ENCODE measurements at regions not wholly inside any gene's neighbourhood (a gene's known extent, or its start where the extent isn't known, plus 50 kb on each side); places are given as distances from the start of the nearest gene placed in this dataset.
A peak's percentile ranks its signal among the peaks of the same experiment; 100 is the strongest.

DNA sequence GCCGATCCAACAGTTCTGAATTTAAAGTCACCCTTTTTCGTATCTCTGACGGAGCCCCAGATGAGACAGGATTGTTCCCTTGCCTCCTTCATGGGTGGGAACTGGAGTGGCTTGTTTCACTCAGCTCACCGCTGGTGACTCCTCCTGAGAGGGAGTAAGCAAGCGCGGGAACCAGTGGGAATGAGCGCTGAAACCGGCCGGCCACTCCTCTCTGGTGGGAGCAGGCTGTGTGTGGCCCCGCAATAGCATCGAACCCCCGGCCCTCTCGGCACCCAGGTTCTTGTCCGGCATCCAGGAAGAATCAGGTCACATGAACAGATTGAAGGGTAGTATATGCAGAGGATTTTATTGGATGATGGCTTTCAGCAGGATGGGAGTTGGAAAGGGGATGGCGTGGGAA, 1211.6 kb upstream of the PCDH20 start:
- H2BK20ac ChIP-seq (ENCODE audit: low read depth, low read length, poor library complexity, severe bottlenecking): no peak overlapping the region
- peak; percentile 25 for DNase-seq
- H4K91ac ChIP-seq (ENCODE audit: insufficient read length, low read depth, low read length): no peak overlapping the region
- H2BK5ac ChIP-seq (ENCODE audit: insufficient read length, low read length): no peak overlapping the region
- H3K9ac ChIP-seq (ENCODE audit: extremely low read depth, insufficient read length, low read length): no peak overlapping the region
- H4K20me1 ChIP-seq (ENCODE audit: control insufficient read depth, insufficient read depth, insufficient read length): no peaks in the 10 kb centered on the region
- no peak overlapping the region for H4K8ac ChIP-seq (replicated peaks; ENCODE audit: insufficient read length, low read depth, low read length)
- H3K9me3 Mint-ChIP-seq: no peaks in the 10 kb centered on the region
- H3K27ac ChIP-seq (ENCODE audit: insufficient read length, low read depth, low read length): no peak overlapping the region
- H3K56ac ChIP-seq (ENCODE audit: insufficient read length, low read depth, low read length): no peak overlapping the region
- peaks cover 8 to 10% of the 10 kb centered on the region in 2 experiments for H3K4me1 Mint-ChIP-seq
- H3K4ac ChIP-seq (ENCODE audit: low read depth, low read length): no peak overlapping the region
- H2BK15ac ChIP-seq (ENCODE audit: low read depth, low read length): no peak overlapping the region
- no peak overlapping the region for H3K4me3 Mint-ChIP-seq
- peaks cover 1% of the 10 kb centered on the region; the same call in 1 of the 2 replicates for H3K27me3 Mint-ChIP-seq (ENCODE audit: low read depth)
- TF ChIP-seq, protein P1, sequence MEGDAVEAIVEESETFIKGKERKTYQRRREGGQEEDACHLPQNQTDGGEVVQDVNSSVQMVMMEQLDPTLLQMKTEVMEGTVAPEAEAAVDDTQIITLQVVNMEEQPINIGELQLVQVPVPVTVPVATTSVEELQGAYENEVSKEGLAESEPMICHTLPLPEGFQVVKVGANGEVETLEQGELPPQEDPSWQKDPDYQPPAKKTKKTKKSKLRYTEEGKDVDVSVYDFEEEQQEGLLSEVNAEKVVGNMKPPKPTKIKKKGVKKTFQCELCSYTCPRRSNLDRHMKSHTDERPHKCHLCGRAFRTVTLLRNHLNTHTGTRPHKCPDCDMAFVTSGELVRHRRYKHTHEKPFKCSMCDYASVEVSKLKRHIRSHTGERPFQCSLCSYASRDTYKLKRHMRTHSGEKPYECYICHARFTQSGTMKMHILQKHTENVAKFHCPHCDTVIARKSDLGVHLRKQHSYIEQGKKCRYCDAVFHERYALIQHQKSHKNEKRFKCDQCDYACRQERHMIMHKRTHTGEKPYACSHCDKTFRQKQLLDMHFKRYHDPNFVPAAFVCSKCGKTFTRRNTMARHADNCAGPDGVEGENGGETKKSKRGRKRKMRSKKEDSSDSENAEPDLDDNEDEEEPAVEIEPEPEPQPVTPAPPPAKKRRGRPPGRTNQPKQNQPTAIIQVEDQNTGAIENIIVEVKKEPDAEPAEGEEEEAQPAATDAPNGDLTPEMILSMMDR (conservative IDR thresholded peaks at IDR 0.05): no peak
- no peak overlapping the region for H3K18ac ChIP-seq (ENCODE audit: insufficient read length, low read depth, low read length)
- no peaks in the 10 kb centered on the region for H3K79me1 ChIP-seq (ENCODE audit: insufficient read depth, low read depth, low read length, poor library complexity, severe bottlenecking)
- no peaks in the 10 kb centered on the region for H3K9me3 ChIP-seq (ENCODE audit: control insufficient read depth, low read depth, low read length)
- WGBS (ENCODE audit: extremely low coverage, insufficient read length, low lambda C conversion rate): no CpG with 5 or more reads among the region's 15 CpGs
- H3K4me2 ChIP-seq (ENCODE audit: insufficient read depth, insufficient read length, low read length): no peak overlapping the region
- H2BK120ac ChIP-seq (ENCODE audit: low read depth, low read length, poor library complexity, severe bottlenecking): no peak overlapping the region
- H3K27me3 ChIP-seq (ENCODE audit: insufficient read depth, low read length): no peaks in the 10 kb centered on the region
- no peak overlapping the region; the same call in 1 of the 2 replicates for H3K14ac ChIP-seq (ENCODE audit: insufficient read depth, low read length)
- H2BK12ac ChIP-seq (ENCODE audit: insufficient read length, low read depth, low read length): no peak overlapping the region
- H2AK5ac ChIP-seq (ENCODE audit: insufficient read length, low read length): no peak overlapping the region
- no peaks in the 10 kb centered on the region; a peak in 2 of 7 replicates for H3K36me3 Mint-ChIP-seq (ENCODE audit: insufficient read depth in 1 of 3, low read depth in 3 of 3)
- H2AFZ ChIP-seq (ENCODE audit: low read length): no peak overlapping the region
- no peak overlapping the region for H3T11ph ChIP-seq (ENCODE audit: low read length)
- no peaks in the 10 kb centered on the region for H3K4me1 ChIP-seq (ENCODE audit: insufficient read depth, low read length)
- H3K23ac ChIP-seq (ENCODE audit: insufficient read length, low read depth, low read length): no peak overlapping the region
- no peak overlapping the region for H4K5ac ChIP-seq (ENCODE audit: insufficient read length, low read depth, low read length)
- H3K27ac Mint-ChIP-seq: no peak overlapping the region; a peak in 1 of 7 replicates
- no peaks in the 10 kb centered on the region for H3K23me2 ChIP-seq (ENCODE audit: insufficient read length, low read depth, low read length, poor library complexity, severe bottlenecking)
- H3K79me2 ChIP-seq (ENCODE audit: insufficient read depth, low read length): no peaks in the 10 kb centered on the region
